ENCODE measurements at regions not wholly inside any gene's neighbourhood (a gene's known extent, or its start where the extent isn't known, plus 50 kb on each side); places are given as distances from the start of the nearest gene placed in this dataset.
"Not testable (repeated sequence)": the region's sequence is repeated elsewhere in the genome, so short reads cannot be mapped to it uniquely, and the experiment has no call there.

DNA sequence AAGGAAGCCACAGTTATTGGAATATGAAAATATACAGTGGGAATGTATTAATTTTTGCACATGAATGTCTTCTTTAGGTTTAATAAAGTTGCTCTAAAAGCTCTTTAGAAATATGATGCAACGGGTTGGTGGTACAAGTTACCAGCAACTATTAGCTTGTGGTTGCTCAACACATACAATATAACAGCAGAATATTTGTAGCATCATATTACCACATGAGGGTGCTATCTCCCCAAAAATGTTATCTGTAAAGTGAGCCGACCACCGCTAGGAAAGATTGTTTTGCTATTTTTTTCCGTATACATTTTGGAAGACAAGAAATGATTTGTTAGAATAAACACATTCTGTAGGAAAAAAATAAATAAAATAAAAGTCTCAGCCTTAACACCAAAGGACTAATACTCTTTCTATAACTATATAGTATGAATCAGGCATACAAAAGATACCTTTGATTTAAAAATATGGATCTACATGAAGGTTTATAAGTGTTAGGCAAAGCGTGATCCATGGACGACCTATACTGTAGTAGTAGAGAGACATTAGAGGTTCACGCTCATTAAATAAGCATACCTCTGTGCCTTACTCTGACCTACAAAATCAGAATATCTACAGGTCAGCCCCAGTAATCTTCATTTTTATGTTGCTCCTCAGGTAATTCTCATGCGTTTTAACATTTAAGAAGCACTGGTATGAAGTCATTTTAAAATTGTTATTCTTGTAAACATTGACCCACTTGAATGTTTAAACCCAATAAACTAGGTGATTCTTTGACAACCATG, 1110.6 kb upstream of the ACVR2A start:
- FAIRE-seq: peak; percentile 91

DNA sequence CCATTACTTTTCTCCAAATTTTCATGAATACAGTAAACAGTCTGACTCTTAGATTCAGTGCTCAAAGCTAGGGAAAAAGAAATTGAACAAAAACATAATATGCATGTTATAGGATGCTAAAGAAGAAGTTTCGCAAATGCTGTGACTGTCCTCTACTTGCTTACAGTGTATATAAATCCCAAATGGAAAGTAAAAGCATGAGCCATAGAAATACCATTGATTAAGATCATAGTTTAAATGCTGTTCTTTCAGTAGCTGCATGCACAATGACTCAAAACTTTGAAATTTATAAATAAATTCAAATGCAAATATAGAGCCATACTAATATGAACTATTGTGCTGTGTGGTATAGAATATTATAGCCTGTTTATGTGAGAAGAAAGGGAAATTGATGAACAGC, 1113.9 kb upstream of the ACVR2A start:
- no peak for FAIRE-seq

DNA sequence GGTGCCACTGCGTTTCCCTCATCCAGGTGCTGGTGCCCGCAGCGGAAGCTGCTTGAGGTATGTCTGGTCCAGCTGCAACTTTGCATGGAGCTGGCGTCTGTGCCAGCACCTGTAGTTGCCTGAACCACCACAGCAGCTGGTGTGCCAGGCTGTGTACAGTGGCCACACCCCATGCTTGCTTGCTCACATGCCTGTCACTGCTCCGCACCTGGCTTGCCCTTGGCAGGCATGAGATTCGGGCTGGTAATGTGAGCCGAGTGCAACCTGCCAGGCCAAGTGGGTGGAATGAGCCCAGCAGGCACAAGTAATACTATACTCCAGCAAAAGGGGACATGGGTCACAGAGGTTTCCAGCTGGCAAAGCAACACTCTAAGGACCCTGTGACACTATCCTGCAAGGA, 1123.3 kb upstream of the ACVR2A start:
- no peak for FAIRE-seq

DNA sequence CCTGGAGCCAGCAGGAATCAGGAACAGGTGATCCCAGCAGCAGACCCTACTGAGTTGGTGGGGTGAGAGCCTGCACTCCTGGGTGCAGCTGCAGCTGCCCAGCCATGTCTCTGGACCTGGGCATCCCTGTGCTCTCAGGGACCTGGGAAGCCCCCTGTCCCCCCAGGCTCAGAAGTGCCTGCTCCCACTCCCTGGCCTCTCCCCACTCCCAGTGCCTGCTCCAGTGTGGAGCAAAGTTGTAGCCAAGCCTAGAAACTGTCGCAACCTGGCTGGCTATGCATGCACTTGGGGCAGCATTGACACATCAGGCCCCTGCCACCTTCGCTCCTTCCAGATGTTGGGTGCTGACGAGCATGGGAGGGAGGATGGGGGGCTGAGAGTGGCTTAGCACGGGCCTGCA, 1124.7 kb upstream of the ACVR2A start:
- FAIRE-seq: no peak

- no peak for FAIRE-seq
Observed at GRCh38 chr2:146716591-146716990, 1128.2 kb upstream of the ACVR2A start.

DNA sequence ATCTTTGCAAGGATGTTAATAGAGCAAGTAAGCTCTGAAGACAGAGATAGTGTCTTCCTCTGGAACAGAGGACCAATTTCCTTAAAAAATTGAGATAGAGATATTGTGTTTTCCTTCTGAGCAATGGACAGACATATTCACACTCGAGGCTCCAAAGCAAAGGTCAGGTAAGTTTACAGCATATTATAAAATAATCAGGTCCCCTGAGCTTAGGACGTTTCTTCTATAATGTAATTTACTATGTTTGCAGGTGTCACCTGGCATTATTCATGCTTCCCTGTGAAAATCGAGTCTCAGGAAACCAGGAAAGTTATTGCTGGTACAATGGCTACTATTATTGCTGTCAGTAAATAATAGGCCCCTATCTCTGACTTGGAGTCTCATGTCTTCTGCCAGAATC, 1135.8 kb upstream of the ACVR2A start:
- FAIRE-seq: no peak

- no peak for FAIRE-seq
Observed at GRCh38 chr2:146701183-146701582, 1143.6 kb upstream of the ACVR2A start.

DNA sequence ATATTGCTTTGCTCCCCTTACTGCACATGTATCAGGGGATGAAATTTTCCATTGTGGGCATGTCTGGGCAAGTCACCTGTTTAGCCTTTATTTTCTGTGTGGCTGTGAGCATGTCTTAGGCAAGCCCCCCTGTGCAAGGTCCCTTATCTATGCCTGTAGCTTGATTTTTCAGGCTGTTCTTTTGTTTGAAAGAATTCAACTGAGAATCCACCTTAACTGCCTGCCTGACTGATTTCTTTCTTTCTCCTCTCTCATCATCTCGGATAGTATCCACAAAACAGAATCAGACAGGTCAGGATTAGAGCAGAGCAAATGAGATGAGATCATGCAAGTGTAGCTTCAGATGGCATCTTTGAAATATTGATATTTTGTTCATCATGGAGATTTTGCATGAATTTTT, 1147.5 kb upstream of the ACVR2A start:
- no peak for FAIRE-seq

DNA sequence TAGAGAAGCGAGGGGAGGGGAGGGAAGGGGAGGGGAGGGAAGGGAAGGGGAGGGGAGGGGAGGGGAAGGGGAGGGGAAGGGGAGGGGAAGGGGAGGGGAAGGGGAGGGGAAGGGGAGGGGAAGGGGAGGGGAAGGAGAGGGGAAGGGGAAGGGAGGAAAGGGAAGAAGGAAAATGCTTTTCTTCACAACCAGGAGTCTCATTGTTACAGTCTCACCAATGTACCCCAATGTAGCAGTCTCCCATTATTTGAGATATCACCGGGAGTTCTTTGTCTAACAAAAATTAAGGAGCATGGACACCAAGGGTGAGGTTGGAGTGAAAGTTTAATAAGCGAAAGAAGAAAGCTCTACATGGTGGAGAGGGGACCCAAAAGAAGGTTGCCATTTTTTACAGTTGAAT, 1148.0 kb upstream of the ACVR2A start:
- not testable (repeated sequence) for FAIRE-seq

GRCh38 chr2:146681991-146682390, 1162.8 kb upstream of the ACVR2A start:
- FAIRE-seq: no peak

- no peak for FAIRE-seq
Observed at GRCh38 chr2:146678516-146678915, 1166.3 kb upstream of the ACVR2A start.

DNA sequence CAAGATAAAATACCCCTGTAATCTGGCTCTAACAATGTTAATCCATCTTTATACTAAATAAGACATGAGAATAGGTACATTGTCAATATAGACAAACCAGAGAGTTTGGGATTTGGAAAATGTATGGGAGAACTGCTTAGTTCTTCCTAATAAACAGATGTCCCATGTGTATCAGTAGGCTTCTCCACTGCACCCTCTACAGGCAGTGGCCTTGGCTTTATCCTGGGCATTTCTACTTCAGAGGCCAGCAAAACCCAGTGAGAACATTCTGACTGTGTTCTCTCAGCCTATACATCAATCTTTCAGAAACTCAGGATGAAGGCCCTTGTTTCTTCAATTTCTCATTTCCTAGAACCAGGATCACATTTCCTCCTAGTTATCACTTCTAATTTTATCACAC, 1167.5 kb upstream of the ACVR2A start:
- FAIRE-seq: peak; percentile 34

GRCh38 chr2:146669735-146670134, 1175.1 kb upstream of the ACVR2A start:
- no peak for FAIRE-seq

GRCh38 chr2:146666340-146666739, 1178.5 kb upstream of the ACVR2A start:
- no peak for FAIRE-seq

GRCh38 chr2:146665800-146666199, 1179.0 kb upstream of the ACVR2A start:
- FAIRE-seq: no peak

GRCh38 chr2:146661473-146662096, 1183.2 kb upstream of the ACVR2A start:
- peak; percentile 98 for FAIRE-seq

GRCh38 chr2:146659976-146660375, 1184.9 kb upstream of the ACVR2A start:
- no peak for FAIRE-seq

DNA sequence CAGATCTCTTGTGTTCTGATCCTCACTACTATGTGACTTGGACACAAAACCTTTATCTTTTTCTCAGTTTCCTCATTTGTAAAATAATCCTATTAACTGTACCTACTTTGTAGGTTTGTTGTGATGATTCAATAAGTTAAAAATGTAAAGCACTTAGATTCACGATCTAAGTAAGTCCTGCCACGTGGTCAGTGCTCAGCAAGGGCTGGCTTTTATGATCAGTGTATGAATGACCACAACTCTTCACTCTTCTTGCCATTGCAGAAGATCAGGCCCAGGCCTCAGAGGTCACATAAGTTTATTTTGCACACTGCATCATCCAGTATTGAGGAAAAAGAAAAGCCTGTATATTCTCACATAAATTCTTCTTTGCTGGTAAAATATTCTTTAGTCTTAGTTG, 1192.5 kb upstream of the ACVR2A start:
- no peak for FAIRE-seq

DNA sequence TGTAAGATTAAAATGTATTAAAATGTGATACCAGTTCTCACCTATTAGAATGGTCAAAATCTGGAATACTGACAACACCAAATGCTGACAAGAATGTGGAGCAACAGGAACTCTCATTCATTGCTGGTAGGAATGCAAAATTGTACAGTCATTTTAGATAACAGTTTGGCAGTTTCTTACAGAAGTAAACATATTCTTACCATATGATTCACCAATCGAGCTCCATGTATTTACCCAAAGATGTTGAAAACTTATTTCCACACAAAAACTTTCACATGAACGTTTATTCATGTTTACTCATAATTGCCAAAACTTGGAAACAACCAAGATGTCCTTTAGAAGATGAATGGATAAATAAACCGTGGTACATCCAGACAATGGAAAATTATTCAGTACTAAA, 1193.5 kb upstream of the ACVR2A start:
- FAIRE-seq: no peak

- FAIRE-seq: no peak
Observed at GRCh38 chr2:146642066-146642465, 1202.8 kb upstream of the ACVR2A start.

DNA sequence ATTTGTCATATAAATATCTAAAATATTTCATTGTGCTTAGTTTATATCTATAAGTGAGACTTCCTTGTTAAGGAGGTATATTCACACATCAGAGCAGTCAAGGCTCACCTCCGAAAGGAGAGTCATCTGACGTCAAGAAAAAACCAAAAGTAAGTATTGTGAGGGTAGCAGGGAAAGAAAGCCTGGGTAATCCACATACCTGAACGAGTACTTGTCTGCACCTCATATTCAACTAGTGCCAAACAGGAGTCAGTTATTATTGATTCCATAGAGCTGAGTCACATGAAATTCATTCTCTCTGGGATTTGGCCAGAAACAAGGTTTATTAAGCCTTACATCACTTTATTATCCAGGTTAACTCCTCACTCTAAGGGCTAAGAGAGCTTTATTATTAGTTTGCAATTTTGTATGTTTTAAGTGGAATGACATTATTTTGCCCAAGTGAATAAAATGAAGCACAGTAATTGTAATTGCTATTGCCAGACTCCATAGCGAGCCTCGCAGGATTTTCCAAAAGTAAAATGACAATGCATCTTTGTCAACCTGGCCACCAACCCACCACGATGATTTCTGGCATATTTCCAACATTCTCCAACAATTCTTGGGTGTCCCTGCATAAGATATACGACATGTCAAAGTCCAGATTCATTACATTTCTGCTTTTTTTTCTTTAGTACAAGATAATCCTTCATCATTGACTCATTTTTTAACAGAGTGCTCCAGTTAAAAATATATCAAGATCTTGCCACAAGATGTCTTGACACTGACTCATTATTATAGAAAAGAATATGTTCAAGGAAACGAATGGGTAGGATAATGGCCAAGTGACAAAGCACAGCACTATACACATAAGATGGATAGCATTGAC, 1210.4 kb upstream of the ACVR2A start:
- FAIRE-seq: no peak

DNA sequence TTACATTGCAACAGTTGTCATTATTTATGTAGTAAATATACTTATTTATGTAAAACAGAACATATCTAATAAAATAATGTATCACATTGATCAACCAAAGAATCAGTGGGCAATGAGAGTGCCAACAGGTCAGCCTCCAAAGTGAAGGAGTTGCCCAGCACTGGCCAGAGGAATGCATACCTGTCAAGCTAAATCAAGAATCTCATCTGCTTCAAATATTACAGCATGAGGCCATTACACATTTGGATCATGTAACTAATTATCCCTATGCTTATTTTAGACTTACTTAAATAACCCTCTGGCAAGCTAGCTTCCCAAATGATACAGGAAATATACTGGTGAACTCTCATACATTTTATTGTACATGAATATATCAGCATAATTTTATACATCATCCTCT, 1211.7 kb upstream of the ACVR2A start:
- FAIRE-seq: no peak

DNA sequence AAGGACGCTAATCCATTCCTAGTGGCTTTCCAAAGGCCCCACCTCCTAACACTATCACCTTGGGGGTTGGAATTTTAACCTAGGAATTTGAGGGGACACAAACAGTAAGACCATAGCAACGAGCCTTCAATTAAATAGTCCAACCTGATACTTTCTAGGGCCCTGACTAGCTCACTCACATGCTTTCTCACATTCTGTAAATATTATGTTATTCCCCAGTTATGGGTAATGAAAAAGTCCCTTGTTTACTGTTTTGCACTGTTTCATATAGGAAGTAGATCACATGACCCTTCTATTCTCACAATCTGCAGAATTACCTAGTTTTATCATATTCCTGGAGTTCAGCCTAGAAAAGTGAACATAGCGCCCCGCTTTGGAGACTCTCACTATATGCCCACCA, 1212.1 kb upstream of the ACVR2A start:
- FAIRE-seq: no peak

Data from TTC549 (cell line).